T-helper 22 cell (primary cell): ENCODE measurements at regions not wholly inside any gene's neighbourhood (a gene's known extent, or its start where the extent isn't known, plus 50 kb on each side); places are given as distances from the start of the nearest gene placed in this dataset.
"Not testable (repeated sequence)": the region's sequence is repeated elsewhere in the genome, so short reads cannot be mapped to it uniquely, and the experiment has no call there.

ENCODE experiments used
- DNase-seq: peaks from one replicate; pipeline ENCODE4 v3.0.0-alpha.2; 2020; ENCODE audit warnings: low read depth

DNA sequence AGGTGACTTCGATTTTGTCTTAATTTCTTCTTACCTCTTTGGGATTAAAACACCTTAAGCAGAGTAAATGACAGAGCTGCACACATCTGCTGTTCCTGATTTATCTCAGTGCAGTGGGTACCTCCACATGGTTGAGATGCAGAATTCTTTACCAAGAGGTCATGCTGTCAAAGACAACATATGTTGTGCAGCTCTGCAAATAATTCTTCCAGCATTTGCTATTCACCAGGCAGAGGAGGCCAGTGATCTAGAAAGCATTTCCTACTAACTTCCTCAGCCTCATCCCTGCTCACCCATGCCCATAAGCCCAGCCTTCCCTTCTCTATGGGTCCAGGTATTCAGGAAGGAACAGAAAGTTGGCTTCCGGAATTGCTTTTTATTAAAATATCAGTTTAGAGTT, 109.3 kb downstream of the THBS2 start:
- no peak for DNase-seq

GRCh38 chr6:169142538-169142844, 111.2 kb downstream of the THBS2 start:
- DNase-seq: no peak

DNA sequence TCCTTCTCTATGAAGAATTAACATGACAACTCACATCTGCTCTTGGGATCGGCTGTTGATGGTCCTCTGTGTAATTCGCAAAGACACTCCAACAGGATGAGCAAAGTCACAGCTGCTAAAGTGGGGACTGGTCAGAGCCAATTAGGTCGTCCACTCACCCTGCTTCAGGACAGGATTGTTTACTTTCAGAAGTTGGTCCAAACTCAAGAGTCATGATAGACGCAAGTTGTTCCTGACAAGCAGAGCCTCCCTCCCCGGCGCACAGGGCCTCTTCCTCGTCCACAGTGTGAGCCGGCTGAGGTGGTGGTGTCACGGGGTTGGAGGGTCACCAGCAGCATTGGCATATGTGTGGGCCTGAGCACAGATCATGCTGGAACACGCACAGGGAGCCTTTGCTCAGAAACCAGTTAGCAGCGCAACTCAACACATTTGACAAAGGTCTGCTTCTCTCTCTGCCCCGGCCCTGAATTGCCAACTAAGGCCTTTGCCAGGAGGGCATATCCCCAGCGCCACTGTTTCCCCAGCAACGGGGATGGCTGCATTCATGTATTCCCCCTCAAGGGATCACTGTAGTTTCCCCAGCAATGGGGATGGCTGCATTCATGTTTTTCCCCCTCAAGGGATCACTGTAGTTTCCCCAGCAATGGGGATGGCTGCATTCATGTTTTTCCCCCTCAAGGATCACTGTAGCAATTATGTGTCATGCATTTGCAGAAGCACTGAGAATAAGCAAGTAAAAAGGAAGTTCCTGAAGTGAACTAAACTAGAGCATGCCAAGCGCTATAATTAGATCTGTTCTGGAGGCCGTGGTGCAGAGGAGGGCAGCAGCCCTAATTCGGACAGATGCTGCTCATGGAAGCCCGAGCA, 111.7 kb downstream of the THBS2 start:
- DNase-seq: no peak

GRCh38 chr6:169140986-169141495, 112.6 kb downstream of the THBS2 start:
- DNase-seq: no peak

DNA sequence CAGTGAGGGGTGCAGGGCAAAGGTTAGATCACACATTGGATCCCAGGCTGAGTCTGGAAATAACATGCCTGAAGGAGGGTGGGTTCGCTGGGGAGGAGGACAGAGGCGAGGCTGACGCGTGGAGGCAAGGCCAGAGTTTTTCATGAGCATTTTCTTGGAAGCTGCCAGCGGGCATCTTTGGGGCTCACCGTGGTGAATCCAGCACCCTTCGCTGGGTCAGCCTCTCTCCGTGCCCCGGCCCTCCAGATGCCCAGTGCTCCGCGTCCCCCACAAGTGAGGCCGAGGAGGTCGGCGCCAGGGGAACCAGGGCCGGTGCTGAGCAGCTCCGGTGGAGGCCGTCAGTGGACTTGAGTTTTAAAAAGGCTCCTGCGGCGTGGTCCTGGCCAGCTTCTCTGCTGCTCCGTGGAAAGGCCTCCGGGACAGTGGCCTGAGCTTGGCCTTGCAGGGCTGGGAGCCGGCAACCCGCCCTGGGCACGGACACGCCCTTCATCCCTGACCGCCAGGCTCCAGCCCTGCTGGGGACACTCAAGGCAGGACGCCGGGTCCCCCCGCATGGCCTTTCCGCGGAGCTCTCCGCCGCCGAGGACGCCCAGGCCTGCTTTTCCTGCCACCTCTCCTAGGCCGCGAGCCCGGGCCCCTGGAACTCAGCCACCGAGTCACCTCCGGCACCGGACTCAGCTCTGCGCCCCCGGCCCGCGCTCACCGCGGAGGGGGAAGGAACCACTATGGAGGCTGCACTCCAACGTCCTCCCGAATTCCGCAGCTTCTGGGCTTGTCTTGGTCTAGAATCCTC, 114.3 kb downstream of the THBS2 start:
- no peak for DNase-seq

GRCh38 chr6:169132352-169132940, 121.2 kb downstream of the THBS2 start:
- no peak for DNase-seq

DNA sequence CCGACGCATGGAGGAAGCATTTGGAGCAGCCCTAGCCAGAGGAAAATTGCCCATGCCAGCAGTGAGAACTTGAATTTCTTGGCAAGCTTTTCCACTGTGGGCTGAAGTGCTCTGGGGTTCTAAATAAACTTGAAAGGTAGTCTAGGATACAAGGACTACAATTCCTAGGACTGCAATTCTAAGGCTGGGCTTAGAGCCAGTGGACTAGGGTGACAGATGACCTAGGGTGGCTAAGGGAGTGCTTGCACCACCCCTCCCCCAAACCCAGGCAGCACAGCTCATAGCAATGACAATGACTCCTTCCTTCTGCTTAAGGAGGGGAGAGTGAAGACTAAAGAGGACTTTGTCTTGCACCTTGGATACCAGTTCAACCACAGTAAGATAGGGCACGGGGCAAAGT, 122.3 kb downstream of the THBS2 start:
- no peak for DNase-seq

GRCh38 chr6:169130113-169130512, 123.5 kb downstream of the THBS2 start:
- no peak for DNase-seq

DNA sequence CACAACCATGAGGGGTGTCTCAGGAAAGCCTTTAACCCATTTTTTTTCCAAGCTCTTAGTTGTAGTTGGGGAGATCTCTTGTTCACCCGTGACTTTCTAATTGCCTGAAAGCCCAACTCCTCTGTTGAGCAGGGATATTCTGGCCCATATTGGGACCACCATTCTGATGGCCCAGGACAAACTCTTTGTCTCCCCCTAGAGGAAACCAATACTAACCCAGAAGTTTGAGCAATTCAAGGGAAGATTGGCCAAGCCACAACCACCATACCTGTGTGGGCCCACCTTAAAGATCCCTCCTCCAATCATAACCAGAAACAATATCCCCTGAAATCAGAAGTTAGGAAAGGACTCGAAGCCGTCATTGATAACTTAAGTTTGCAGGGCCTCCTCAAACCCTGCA, 132.6 kb downstream of the THBS2 start:
- no peak for DNase-seq

GRCh38 chr6:169119669-169120068, 134.0 kb downstream of the THBS2 start:
- no peak for DNase-seq

- no peak for DNase-seq
Measured at GRCh38 chr6:169118346-169118830, 135.3 kb downstream of the THBS2 start.

DNA sequence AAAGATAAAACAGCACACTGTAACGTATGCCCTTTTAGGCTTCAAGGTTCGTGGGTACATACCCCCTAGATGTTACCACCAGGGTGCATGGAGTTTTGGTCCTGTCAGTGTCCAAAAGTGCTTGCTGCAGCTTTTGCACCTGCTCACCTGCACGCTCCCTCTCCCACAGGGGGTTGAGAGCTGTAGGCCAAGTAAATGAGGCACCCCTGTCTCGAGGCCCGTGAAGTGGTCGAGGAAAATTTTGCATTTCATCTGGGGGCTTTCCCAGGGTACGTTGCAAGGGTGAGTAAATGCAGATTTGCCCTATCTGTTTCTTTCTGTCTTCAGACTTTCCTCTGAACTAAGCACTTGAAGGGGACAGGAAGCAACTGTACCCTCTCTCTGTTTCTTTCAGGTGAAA, 136.0 kb downstream of the THBS2 start:
- no peak for DNase-seq

- no peak for DNase-seq
Measured at GRCh38 chr6:169115632-169116031, 138.0 kb downstream of the THBS2 start.

- DNase-seq: not testable (repeated sequence)
Measured at GRCh38 chr6:169114632-169115031, 139.0 kb downstream of the THBS2 start.

- DNase-seq: no peak
Measured at GRCh38 chr6:169112483-169113320, 140.9 kb downstream of the THBS2 start.

- no peak for DNase-seq
Measured at GRCh38 chr6:169111203-169111602, 142.4 kb downstream of the THBS2 start.

- no peak for DNase-seq
Measured at GRCh38 chr6:169109411-169110220, 144.0 kb downstream of the THBS2 start.

DNA sequence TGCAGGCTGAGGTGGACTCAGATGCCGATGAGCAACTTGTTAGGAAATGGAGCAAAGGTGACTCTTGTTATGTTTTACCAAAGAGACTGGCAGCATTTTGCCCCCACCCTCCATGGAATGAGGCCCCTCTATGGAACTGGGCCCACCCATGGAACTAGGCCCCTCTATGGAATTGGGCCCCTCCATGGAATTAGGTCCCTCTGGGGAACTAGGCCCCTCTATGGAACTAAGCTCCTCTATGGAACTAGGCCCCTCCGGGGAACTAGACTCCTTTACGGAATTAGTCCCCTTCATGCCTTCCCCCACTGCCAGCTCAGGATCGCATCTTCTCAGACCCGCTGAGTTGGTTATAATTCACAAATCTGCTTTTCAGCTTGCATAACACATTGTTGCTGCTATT, 144.9 kb downstream of the THBS2 start:
- DNase-seq: no peak

DNA sequence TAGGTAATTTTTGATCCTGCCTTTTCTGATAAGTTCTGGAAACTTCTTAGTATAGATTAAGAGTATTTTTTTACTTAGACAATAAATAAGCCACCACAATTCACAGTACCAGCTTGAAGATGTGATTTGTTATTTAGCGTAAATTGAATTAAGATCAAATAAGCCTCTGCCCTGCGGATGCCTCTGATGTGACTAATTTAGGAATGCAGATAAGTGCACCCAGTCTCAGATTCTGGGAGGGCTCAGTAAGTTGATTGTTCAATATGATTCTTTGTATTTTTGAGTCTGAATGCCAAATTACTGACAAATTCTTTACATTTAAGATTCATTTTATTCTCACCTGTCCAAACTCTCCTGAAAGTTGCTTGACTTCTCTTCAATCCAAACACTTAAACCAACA, 147.5 kb downstream of the THBS2 start:
- DNase-seq: no peak

DNA sequence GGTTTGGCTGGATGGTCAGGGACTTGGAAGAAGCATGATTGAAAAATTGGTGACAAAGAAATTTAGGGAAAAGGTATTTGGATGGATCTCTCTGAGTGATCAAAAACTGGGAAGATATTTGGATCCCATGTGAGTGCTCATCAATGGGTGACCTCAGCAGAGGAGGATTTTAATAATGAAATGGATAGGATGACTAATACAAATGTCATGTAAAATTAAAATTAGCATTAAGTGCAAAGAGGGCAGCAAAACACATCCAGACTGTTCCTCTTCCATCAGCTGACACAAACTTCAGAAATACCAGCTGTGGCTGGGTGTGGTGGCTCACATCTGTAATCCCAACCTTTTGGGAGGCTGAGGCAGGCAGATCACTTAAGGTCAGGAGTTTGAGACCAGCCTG, 151.7 kb downstream of the THBS2 start:
- DNase-seq: no peak
